ENCODE measurements at regions not wholly inside any gene's neighbourhood (a gene's known extent, or its start where the extent isn't known, plus 50 kb on each side); places are given as distances from the start of the nearest gene placed in this dataset.
"Not testable (repeated sequence)": the region's sequence is repeated elsewhere in the genome, so short reads cannot be mapped to it uniquely, and the experiment has no call there.

- no peak overlapping the region for H3K4me3 Mint-ChIP-seq
- peaks cover 9% of the 10 kb centered on the region for H3K36me3 Mint-ChIP-seq (ENCODE audit: low read depth)
- H3K4me1 Mint-ChIP-seq = no peaks in the 10 kb centered on the region
- no peak for DNase-seq (ENCODE audit: low read depth, low spot score)
- peaks cover 17% of the 10 kb centered on the region for H3K9me3 Mint-ChIP-seq
- TF ChIP-seq CTCF (conservative IDR thresholded peaks at IDR 0.05) = no peak
- no peaks in the 10 kb centered on the region for H3K27me3 Mint-ChIP-seq (ENCODE audit: low read depth)
- H3K27ac Mint-ChIP-seq (ENCODE audit: unreplicated experiment) = no peak overlapping the region
These were observed 1234.8 kb downstream of the ADGRL3 start for GRCh38 chr4:62434921-62435320.

- H3K27me3 Mint-ChIP-seq (ENCODE audit: low read depth); H3K4me3 Mint-ChIP-seq; DNase-seq (ENCODE audit: low read depth, low spot score); H3K4me1 Mint-ChIP-seq; H3K9me3 Mint-ChIP-seq; H3K27ac Mint-ChIP-seq (ENCODE audit: unreplicated experiment); H3K36me3 Mint-ChIP-seq (ENCODE audit: low read depth): not testable (repeated sequence)
These were observed 1231.5 kb downstream of the ADGRL3 start for GRCh38 chr4:62431513-62432231.

- Mint-ChIP-seq H3K27me3 (ENCODE audit: low read depth) (no peaks in the 10 kb centered on the region), H3K9me3 (peaks cover 4% of the 10 kb centered on the region), H3K4me3 (no peak overlapping the region), H3K4me1 (no peaks in the 10 kb centered on the region), H3K36me3 (ENCODE audit: low read depth) (no peaks in the 10 kb centered on the region), H3K27ac (ENCODE audit: unreplicated experiment) (no peak overlapping the region)
- no peak for TF ChIP-seq CTCF (conservative IDR thresholded peaks at IDR 0.05)
- DNase-seq (ENCODE audit: low read depth, low spot score) = no peak
These were observed 1229.2 kb downstream of the ADGRL3 start for GRCh38 chr4:62429297-62429696.

- H3K27me3 Mint-ChIP-seq (ENCODE audit: low read depth) = no peaks in the 10 kb centered on the region
- no peaks in the 10 kb centered on the region for H3K4me1 Mint-ChIP-seq
- H3K27ac Mint-ChIP-seq (ENCODE audit: unreplicated experiment) = no peak overlapping the region
These were observed 1215.1 kb downstream of the ADGRL3 start for GRCh38 chr4:62415256-62415655.

GRCh38 chr4:62414563-62414962 lies 1214.4 kb downstream of the ADGRL3 start:
- Mint-ChIP-seq H3K27me3 (ENCODE audit: low read depth) (no peaks in the 10 kb centered on the region), H3K36me3 (ENCODE audit: low read depth) (no peaks in the 10 kb centered on the region), H3K4me1 (no peaks in the 10 kb centered on the region), H3K27ac (ENCODE audit: unreplicated experiment) (no peak overlapping the region), H3K9me3 (no peaks in the 10 kb centered on the region), H3K4me3 (no peak overlapping the region)
- no peak for TF ChIP-seq CTCF (conservative IDR thresholded peaks at IDR 0.05)
- no peak for DNase-seq (ENCODE audit: low read depth, low spot score)

More at GRCh38 chr4:62415256-62415655, 1215.1 kb downstream of the ADGRL3 start:
- H3K4me3 Mint-ChIP-seq = no peak overlapping the region
- no peak for TF ChIP-seq CTCF (conservative IDR thresholded peaks at IDR 0.05)
- peaks cover 2% of the 10 kb centered on the region for H3K9me3 Mint-ChIP-seq
- H3K36me3 Mint-ChIP-seq (ENCODE audit: low read depth) = no peaks in the 10 kb centered on the region
- no peak for DNase-seq (ENCODE audit: low read depth, low spot score)

GRCh38 chr4:62410371-62411003 lies 1210.4 kb downstream of the ADGRL3 start:
- no peaks in the 10 kb centered on the region for H3K36me3 Mint-ChIP-seq (ENCODE audit: low read depth)
- no peak overlapping the region for H3K4me3 Mint-ChIP-seq
- no peaks in the 10 kb centered on the region for H3K27me3 Mint-ChIP-seq (ENCODE audit: low read depth)
- no peaks in the 10 kb centered on the region for H3K9me3 Mint-ChIP-seq
- no peak for TF ChIP-seq CTCF (conservative IDR thresholded peaks at IDR 0.05)
- no peak for DNase-seq (ENCODE audit: low read depth, low spot score)
- peak overlapping the region; percentile 19 for H3K27ac Mint-ChIP-seq (ENCODE audit: unreplicated experiment)
- peaks cover 4% of the 10 kb centered on the region for H3K4me1 Mint-ChIP-seq

Data from neural crest cell (in vitro differentiated cells).